Stimulated activated CD8-positive, alpha-beta memory T cell treated with anti-CD3 and anti-CD28 coated beads, Interleukin-15, amount 100 ng/mL, for 24 hours (primary cell): ENCODE measurements at regions not wholly inside any gene's neighbourhood (a gene's known extent, or its start where the extent isn't known, plus 50 kb on each side); places are given as distances from the start of the nearest gene placed in this dataset.
"Not testable (repeated sequence)": the region's sequence is repeated elsewhere in the genome, so short reads cannot be mapped to it uniquely, and the experiment has no call there.

Experiments used
- DNase-seq: peaks from one replicate; pipeline ENCODE4 v3.0.0-alpha.2; 2020; ENCODE audit warnings: low read depth

DNA sequence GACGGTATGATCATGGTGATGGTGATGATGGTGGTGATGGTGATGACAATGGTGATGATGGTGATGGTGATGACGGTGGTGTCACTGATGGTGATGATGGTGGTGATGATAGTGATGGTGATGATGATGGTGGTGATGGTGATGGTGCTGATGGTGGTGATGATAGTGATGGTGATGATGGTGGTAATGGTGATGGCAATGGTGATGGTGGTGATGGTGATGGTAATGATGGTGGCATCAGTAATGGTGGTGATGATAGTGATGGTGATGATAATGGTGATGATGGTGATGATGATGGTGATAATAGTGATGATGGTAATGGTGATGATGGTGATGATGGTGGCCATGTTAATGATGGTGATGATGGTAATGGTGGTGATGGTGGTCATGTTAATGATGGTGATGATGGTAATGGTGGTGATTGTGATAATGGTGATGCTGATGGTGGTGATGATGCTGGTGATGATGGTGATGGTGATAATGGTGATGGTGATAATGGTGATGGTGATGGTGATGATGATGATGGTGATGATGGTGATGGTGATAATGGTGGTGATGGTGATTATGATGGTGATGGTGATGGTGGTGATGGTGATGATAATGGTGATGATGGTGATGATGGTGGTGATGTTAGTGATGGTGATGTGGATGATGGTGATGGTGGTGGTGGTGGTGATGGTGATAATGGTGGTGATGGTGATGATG, 107.2 kb downstream of the C16orf95 start:
- DNase-seq: no peak

DNA sequence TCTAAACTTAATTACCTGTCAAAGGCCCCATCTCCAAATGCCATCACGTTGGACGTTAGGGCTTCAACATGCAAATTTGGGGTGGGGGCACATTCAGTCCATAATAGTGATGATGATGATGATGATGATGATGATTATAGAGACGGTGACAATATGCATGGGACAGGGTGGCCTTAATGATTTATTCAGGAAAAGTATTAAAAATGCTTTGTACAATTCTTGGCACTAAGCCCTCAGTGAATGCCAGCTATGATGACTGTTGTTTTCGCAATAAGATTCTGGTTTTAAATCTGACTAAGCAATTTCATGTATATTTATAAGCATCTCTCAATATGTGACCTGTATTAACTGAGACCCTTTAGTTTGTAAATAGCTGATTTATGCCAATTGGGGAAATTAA, 106.3 kb downstream of the C16orf95 start:
- DNase-seq: no peak

DNA sequence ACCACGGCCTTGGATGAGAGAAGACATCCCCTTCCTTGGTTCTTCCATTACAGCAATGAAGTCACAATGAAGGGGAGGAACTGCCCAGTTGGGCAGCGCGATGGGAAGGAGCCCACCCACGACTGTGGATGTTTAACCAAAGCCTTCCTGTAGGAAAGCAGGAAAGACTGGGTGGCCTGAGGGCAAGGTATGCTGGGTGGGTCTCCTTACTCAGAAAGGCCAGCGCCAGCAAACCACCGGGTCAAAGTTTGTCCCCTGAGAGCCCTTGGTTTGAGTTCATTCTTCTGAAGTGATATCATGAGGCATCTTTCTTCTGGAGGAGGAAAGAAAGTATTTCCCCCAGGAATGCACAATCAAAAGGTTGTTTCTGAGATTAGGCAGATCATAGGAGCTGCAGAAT, 105.2 kb downstream of the C16orf95 start:
- no peak for DNase-seq

DNA sequence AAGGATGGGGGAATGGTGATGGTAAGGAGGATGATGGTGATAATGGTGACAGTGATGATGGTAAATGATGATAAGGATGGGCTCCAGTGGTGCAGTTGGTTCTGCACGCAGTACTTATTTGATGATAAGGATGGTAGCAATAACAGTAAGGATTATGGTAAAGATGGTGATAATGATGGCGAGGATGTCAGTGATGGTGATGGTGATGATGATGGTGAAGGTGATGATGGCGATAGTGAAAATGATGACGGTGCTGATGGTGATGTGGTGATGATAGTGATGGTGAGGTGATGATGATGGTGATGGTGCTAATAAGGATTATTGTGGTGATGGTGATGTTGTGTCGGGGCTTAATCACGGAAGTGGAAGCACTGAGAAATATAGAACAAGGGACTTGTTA, 103.7 kb downstream of the C16orf95 start:
- DNase-seq: no peak

DNA sequence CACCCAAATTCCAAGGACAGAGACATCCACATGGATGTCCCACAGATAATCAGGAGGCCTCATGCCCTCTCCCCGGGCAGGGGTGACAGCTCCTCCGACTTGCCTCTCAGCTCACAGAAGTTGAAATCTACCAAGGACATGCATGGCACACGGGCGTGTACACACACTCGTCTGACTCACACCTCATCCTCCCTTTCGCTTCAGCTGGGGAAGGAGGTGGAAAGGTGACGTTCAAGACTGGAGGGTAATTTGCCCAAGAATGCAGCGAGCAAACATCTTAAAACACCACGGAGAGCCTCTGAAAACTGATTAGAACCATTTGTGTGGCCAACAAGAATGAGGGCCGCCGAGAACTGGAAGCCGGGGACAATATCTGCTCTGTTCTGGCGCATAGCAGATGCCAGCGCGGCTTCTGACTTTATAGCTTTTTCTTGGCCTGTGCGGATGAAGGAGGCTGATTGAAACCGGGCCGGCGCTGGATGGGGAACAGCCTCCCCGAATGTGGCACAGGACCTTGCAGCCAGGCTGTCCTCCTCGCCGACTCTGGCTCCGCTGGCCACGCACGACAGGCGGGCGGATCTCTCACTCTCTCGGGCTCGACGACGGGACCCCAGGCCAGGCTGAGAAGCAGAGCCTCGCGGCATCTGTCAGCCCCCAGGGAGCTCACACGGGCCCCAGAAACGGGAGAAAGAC, 100.9 kb downstream of the C16orf95 start:
- DNase-seq: no peak

DNA sequence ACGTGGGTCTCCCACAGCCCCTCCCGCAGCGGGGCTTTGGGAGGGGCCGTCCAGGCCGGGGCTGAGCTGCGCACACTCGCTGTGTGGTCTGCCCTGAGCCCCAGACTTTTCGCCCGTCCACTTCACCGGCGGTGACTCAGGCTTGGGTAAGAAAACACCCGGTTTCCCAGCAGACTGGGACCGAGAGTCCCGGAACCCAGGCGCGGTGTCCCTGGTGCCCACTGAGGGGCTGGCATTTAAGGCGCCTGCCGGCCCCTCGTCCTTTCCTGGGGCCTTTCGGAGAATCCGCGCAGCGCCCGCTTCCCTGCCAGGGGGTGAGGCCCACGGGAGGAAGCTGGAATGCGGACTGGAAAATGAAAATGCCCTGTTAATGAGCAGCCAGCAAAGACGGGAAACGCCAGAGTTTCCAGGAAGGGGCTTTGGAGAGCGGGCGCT, 100.3 kb downstream of the C16orf95 start:
- DNase-seq: no peak

DNA sequence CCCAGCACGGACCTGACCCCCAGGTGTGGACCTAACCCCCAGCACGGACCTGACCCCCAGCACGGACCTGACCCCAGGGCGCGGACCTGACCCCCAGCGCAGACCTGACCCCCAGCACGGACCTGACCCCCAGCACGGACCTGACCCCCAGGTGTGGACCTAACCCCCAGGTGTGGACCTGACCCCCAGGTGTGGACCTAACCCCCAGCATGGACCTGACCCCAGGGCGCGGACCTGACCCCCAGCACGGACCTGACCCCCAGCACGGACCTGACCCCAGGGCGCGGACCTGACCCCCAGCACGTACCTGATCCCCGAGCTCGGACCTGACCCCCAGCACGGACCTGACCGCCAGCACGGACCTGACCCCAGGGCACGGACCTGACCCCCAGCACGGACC, 99.4 kb downstream of the C16orf95 start:
- DNase-seq: not testable (repeated sequence)

DNA sequence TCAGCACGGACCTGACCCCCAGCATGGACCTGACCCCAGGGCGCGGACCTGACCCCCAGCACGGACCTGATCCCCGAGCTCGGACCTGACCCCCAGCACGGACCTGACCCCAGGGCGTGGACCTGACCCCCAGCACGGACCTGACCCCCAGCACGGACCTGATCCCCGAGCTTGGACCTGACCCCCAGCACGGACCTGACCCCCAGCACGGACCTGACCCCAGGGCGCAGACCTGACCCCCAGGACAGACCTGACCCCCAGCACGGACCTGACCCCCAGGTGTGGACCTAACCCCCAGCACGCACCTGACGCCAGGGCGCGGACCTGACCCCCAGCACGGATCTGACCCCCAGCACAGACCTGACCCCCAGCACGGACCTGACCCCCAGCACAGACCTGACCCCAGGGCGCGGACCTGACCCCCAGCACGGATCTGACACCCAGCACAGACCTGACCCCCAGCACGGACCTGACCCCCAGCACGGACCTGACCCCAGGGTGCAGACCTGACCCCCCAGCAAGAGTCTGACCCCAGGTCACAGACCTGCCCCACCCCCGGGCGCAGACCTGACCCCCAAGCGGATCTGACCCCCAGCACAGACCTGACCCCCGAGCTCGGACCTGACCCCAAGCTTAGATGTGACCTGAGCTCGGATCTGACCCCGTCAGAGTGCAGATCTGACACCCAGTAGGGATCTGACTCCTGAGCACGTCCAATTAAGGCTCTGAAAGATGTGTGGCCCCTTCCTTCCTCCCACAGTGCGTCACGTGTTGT, 98.7 kb downstream of the C16orf95 start:
- DNase-seq: no peak

DNA sequence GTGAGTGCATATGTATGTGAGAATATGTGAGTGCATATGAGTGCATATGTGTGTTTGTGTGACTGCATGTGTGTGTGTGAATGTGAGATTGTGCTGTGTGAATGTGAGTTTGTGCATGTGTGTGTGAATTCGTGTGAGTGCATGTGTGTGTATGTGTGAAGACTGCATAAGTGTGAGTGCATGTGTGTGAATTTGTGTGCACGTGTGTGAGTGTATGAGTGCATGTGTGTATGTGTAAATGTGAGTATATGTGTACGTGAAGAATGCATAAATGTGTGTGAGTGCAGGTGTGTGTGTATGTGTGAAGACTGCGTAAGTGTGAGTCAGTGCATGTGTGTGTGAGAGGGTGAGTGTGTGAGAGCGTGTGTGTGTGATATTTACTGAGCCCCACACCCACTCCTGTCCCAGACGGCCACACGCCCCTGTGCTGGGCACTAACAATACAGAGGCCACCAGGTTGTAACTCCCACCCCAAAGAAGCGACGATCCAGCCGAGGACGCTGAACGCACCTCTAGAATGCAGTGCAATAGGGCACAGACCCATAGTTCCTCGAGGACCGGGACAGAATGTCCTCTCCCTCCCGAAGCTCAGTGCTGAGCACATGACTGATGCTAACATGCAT, 97.8 kb downstream of the C16orf95 start:
- no peak for DNase-seq

DNA sequence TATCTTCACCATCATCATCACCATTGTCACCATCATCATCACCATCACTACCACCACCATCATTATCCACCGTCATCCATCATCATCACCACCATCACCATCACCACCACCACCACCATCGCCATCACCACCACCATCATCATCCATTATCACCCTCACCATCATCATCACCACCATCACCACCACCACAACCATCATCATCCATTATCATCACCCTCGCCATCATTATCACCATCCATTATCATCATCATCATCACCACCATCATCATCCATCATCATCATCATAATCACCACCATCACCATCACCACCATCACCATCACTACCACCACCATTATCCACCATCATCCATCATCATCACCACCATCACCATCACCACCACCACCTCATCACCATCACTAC, 95.6 kb downstream of the C16orf95 start:
- no peak for DNase-seq

DNA sequence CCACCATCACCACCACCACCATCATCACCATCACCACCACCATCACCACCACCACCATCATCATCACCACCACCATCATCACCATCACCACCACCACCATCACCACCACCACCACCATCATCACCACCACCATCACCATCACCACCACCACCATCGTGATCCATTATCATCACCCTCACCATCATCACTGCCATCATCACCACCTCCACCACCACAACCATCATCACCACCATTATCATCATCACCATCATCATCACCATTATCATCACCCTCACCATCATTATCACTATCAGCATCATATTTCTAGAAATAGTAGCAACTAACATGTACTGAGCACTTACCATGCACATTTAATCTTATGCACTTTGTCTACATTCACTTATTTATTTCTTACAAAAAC, 94.9 kb downstream of the C16orf95 start:
- DNase-seq: no peak

DNA sequence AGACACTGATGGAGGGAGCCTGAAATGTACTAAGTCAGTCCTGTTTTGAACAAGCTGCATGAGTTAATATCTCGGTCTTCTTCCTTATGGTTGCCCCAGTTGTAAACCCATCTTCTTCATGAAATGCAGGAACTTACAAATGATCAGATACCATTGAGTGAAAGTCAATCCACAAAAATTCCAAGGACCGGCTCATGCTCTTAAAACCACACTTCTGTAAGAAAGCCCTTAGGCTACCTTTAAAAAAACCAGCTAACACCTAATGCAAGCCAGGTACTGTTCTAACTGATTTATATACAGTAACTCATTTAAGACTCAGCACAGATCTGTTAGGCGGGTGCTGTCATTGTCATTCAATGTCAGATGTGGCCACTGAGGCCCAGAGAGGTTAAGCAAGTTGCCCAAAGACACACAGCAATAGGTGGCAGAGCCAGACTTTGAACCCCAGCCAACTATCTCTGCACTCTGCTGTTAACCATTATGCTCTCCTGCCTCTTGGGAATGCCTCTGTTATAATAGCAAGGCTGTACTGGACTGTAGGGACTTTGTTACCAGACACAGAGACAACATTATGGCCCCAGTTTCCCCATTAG, 93.4 kb downstream of the C16orf95 start:
- DNase-seq: no peak

DNA sequence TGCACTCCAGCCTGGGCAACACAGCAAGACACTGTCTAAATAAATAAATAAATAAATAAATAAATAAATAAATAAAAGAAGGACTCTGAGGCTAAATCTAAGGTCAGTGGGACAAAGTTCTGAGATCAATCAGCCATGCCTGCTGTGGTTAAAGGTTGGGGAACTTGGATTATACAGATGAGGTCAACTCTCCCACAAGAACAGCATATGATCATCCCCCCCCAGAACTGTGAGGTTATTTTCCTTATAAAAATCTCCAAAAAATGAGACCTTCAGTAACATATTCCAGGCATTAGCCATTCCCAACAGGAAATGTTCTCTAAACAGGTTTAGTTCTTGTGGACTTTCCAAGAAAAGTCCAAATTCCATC, 90.3 kb downstream of the C16orf95 start:
- no peak for DNase-seq

DNA sequence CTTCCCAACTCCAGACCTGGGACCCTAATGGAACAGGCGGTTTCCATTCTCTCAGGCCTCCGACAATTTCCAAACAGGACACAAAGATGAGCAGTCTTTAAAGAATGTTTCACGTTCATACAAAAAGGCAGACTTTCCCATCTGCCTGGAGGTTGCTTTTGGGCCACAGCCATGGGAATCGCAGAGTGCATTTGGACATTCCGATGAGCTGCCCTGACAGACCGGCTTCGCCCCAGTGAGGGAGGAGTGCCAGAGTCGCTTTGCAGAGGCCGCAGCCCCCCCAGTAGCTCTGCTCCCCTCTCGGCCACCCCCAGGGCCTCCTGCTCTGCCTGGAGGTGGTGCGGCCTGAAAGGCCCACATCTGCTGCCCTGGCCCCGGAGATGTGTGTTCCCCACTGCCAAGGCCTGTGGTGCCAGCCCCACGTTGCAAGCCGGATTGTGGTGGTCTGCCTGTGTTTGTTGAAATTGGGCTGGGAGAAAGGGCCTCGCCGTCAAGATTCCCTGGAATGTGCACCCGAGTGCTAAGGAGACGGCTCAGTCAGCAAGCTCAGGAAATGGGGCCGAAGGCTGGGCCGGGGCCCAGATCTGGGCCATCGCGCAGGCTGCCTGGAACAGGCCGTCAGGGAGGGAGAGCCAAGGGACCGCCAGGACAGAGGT, 89.8 kb downstream of the C16orf95 start:
- no peak for DNase-seq

DNA sequence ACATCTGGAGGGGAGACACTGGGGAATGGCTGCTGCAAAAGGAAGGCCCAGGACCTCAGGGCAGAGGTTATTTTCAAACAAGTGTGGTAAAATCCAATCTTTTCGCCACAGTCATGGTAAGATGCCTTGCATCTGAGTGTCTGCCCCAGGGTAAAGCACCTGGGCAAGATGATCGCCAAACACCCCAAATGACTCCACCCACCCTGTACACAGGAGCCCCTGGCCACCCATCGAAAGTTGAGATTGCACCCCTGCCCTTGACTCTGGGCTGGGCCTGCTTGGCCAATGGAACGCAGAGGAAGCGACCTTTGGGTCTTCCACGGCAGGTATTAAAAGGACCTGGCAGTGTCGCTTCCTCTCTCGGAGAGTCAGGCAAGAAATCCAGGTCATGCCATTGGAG, 88.8 kb downstream of the C16orf95 start:
- no peak for DNase-seq

DNA sequence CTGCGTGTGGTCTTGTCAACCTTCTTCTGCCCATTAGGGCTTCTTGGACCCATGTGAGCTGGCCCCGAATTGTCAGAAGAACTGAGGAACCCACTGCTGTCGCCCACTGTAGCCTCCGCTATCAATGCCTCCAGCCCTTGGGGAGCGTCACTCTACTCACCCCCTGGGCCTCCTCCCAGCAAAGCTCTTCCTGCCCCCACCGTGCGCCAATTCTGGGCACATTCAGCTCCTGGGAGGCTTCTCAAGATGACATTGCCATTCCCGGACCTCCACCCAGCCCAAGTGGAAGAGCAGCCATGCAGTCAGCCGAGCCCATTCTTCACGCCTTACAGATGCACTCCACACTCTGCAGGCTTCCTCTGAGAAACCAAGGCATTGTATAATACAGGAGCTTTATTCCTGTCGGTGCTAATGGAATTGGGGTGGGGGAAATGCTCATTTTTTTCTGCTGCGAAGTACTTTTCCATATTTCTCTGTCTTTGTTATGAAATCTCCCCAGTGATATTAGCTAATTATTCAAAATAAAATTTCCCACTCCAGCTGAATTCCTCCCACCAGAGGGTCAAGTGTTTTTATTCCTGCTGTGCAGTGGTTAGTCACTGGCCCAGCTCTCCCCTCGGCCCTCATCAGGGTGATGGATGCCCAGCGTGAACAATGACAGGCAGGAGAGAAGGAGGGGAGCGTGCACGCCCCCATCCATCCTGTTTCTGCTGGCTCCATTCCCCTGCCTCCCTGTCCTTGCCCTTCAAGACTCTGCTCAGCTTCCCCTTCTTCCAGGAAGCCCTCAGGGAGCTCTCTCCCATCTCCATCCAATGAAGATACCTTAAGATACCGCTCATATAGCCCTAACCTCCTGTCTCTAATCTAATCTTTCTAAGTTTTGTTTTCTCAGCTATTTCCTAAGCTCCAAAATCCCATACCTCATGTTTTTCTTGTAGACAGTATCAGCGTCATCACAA, 87.7 kb downstream of the C16orf95 start:
- DNase-seq: no peak

DNA sequence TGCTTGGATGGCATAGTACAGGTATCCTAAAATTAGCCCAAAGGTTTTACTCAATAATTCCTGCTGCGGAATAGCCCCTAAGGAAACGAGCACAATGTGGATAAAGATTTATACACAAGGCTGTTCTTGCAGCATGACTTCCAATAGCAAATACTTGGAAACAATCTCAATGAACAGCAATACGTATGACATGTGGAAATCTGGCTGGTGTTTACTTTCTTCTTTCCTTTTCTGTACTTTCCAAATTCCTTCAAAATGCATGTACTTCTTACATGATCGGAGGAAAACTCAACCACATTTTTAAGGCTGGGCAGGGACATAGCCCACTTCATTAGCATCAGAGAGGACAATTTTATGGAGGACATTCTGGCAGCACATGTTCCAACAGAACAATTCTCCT, 86.6 kb downstream of the C16orf95 start:
- no peak for DNase-seq

DNA sequence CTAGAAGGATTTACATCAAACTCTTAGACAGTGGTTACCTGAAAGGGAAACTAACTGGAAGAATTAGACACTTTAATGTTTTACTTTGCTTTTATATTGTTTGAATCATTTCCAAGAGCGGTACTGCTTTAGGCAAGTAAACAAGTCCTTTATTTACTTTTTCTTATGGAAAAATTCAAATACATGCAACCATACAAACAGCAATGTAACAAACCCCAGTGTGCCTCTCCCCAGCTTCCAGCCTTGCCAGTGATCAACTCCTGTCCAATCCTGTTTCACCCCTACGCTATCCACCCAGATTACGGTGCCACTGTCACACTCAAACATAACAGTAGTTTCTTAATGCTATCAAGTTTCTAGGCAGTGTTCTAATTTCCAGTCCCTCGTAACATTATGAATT, 85.9 kb downstream of the C16orf95 start:
- DNase-seq: no peak

DNA sequence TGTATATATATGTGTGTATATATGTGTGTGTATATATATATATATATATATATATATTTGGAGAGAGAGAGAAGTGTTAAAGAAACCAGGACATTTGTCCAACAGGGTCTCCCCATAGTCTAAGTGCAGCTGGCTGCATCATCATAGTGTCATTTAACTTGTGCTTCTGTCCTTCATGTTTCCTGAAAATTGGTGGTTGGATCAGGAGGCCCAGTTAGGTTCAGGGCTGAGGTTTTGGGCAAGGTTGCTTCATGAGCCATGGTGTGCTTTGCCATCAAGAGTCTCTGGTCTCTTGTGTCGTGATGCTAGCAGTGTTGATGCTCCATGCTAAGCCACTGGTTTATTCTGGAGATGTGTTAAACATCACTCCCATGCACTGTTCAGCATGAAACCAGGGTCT, 85.3 kb downstream of the C16orf95 start:
- no peak for DNase-seq

DNA sequence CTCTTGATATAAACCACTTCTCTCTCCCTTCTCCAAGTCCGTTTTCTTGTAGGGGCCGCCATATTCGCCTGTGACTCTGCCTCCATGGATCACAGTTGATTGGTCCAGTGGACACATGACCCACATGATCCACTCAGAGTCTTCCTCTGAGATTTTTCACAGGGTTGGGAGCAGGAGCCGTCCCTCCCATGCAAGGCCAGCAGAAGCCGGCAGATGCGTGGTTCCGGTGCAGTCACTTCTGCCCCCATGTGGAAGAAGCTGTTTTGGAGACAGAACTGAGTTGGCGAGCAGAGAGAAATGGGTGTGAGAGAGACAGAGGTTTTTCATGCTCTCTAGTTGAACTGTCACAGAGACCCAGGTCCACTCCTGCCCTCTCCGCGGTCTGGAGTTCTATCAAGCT, 83.3 kb downstream of the C16orf95 start:
- DNase-seq: no peak

DNA sequence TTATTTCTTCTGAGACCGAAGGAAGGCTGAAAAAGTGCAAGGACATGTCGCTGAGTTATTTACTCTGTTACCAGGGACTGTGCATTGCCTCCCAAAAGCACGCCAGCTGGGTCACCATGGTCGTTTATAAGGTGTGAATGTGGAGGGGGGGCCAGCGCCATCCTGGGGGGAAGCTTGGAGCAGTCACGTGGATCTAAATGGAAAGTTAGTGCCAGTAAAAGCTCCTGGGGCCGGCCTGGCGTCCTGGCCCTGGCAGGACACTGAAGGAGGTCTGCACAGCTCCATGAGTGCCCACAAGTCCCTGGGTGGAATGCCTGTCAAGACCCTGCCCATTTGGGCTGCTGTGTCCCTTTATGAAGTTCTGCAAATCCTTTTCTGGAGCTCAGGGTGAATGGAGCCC, 82.6 kb downstream of the C16orf95 start:
- no peak for DNase-seq
